Nucleus accumbens (tissue), 56 donors: ENCODE measurements at regions not wholly inside any gene's neighbourhood (a gene's known extent, or its start where the extent isn't known, plus 50 kb on each side); places are given as distances from the start of the nearest gene placed in this dataset.
"Not testable (repeated sequence)": the region's sequence is repeated elsewhere in the genome, so short reads cannot be mapped to it uniquely, and the experiment has no call there.

ENCODE experiments used
- DNase-seq, 56 donors: peaks; one replicate each; lab custom pipeline; 2025; lab: John Stamatoyannopoulos, UW

DNA sequence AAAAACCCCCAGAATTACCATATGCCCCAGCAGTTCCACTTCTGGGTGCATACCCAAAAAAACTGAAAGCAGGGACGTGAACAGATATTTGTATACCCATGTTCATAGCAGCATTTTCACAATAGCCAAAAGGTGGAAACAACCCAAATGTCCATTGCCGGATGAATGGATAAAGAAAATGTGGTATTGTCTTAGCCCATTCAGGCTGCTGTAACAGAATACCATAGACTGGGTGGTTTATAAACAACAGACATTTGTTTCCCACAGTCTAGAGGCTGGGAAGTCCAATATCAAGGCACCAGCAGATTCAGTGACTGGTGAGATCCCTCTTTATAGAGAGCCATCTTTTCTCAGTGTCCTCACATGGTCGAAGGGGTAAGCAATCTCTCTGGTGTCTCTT is 182.1 kb upstream of the ANKRD28 start:
- DNase-seq, result no peak

DNA sequence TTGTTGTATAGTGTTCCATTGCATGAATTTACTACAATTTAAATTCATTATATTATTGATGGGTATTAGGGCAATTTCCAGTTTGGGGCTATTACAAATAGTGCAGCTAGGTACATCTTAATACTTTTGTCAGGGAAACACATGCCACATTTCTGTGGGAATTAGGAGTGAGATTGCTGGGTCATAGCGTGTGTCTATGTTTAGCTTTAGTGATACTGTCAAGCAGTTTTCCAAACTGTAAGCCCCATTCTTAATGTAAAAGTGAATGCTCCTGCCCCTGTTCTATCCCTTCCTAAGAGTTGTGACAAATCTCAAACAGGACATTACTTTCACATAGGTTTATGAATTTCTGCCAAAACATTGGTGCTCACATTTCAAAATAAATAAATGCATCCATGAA is 184.5 kb upstream of the ANKRD28 start:
- no peak for DNase-seq

DNA sequence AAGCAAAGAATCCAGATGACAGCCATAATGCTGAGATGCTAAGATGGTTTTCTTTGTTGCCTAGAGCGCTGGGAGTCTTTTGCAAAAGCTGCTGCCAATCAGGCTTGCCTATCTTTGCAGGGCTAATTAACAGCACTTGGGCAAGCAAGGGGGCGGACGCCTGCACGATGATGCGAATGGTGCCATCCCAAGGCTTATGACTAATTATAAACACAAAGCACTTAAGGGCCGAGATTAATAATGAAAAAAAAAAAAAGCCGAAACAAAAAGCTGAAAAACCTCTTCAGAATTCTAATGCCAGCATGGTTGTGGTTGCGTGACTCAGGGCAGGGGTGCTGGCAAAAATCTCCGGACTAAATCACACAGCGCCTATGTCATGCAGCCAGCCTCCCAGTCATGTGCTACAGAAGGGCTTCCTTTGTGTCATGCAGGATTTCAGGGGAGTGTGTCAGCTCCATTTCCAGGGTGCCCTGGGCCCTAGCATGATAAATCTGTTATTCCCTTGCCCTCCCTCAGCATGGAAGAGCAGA is 185.0 kb upstream of the ANKRD28 start:
- peak in 51 of 56 donors; percentile 6 to 88 (median 58) for DNase-seq

DNA sequence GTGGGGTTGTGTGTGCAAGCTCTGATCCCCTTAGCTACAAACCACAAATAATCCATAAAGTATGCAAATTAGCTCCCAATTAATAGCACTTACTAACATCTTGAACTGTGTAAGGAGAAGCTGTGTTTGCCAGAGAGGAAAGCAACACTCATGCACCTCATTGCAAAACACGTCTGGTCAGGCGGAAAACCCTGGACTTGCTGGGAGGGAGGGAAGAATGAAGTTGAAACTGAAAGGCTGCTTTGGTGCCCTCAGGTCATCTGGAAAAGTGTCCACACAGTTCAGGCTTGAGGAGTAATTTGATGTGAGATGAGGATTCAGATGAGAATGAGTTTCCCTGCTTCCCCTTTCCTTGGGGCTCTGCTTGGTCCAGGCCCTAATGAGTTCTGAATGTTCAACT is 185.5 kb upstream of the ANKRD28 start:
- DNase-seq, result peak in 7 of 56 donors; percentile 30 to 46 (median 41)

DNA sequence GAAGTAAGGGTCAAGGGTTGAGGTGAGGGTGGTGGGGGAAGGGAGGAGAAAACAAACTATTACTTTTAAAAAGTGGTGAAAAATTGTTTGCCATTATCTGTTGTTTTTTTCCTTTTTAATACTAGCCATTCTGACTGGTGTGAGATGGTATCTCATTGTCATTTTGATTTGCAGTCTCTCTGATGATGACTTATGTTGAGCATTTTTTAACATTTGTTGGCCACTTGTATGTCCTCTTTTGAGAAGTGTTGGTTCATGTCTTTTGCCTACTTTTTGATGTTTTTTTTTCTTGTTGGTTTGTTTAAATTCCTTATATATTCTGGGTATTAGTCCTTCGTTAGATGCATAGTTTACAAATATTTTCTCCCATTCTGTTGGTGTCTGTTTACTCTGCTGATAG is 185.9 kb upstream of the ANKRD28 start:
- no peak for DNase-seq

DNA sequence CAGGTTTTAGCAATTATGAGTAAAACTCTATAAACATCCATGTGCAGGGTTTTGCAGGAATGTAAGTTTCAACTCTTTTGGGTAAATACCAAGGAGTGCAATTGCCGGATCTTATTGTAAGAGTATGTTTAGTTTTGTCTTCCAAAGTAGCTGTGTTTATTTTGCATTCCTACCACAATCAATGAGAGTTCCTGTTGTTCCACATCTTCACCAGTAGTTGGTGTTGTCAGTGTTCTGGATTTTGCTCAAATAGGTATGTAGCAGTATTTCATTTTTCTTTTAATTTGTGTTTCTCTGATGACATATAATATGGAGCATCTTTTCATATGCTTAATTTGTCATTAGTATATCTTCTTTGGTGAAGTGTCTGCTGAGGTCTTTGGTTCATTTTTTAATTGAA is 185.1 kb upstream of the GALNT15 start:
- DNase-seq, result no peak

DNA sequence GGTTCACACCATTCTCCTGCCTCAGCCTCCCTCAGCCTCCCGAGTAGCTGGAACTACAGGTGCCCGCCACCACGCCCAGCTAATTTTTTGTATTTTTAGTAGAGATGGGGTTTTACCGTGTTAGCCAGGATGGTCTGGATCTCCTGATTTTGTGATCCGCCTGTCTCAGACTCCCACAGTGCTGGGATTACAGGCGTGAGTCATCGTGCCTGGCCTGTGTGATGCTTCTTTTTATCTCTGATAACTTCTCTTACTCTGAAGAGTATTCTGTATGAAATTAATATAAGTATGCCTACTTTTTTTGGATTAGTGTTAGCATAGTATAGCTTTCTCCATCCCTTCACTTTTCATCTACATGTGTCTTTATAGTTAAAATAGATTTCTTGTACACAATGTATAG is 180.8 kb upstream of the GALNT15 start:
- not testable (repeated sequence) for DNase-seq

DNA sequence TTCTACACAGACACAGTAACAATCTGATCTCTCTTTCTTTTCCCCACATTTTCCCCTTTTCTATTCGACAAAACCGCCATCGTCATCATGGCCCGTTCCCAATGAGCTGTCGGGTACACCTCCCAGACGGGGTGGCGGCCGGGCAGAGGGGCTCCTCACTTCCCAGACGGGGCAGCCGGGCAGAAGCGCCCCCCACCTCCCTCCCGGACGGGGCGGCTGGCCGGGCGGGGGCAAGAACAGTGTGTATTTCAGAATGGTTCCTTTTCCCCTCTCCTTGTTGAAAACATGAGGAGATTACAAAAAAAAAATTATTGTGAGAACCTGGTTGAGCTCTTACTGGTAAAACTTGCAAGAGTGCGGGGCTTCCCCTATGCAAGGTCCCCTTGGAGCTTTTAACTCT is 178.0 kb upstream of the GALNT15 start:
- DNase-seq, result not testable (repeated sequence)

DNA sequence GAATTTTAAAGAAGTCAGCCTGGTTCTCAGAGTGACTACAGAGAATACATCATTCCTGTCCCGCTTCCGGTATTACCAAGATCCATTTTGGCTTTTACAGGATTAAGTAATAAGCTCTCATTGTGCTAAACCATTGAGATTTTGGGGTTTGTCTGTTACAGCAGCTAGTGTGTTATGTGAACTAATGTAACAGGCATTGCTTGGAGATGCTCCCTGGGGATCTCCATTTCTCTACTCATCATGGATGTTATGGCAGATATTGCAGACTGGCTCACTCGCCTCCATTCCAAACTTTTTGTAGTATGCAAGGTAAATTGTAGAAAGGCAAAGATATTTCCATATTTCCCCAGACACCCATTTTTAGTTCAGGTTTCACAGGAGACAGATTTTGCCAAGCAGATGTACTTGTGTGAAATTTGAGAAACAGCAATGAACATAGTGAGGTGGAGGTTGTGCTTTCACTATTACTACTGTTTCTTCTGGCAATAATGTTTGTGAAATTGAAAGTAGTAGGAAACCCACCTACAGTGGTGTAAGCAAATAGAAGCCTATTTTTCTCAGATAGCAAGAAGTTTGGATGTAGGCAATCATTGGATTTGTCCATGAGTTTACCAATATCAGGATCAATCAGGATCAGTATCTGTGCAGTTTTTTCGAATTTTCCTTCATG is 177.1 kb upstream of the GALNT15 start:
- DNase-seq, result no peak

DNA sequence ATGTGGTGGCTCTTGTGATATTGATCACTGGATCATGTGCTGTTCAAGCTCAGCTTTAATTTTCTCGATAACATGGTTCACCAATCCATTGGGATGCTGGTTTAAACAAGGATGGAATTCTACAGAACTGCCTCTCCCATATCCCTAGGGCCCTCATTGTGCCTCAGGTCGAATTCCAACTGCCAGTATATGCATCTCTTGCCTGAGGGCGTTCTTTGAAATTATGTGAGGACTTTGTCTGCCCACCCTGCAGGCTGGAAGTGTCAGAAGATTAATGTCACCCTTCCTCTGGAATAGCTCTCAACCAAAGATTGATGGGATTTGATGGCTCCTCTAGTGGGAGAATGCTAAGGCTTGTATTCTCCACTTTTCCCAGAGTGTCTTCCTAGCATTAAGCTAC is 175.6 kb upstream of the GALNT15 start:
- no peak for DNase-seq

DNA sequence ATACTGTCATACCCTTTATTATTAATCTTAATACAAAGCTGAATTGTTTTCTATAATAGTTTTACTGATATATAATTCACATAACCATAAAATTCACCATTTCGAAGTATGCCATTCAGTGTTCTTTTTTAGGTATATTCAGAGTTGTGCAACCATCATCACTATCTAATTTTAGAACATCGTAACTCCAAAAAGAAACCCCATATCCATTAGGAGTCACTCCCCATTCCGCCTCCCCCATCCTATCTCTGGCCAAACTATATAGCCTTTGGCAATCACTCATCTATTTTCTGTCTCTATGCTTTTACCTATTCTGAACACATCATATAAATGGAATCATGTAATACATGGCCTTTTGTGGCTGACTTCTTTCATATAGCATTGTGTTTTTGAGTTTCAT is 169.7 kb upstream of the GALNT15 start:
- DNase-seq, result no peak

DNA sequence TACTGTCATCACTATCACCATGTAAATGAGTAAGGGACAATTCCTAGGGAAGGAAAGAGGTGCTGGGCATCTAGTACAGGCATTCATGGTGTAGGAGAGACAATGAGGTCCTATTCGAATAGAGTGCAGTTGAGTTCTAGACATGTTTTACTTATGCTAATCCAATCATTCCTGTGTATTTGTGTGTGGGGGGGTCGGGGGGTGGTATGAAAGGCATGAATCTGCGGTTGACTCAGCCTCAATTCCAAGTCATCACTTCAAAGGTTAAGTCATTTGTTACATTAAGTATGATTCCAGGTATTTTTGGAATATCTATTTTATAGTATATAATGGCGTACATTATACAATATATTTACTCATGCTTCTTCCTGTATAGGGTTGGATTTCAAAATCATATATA is 163.1 kb upstream of the GALNT15 start:
- no peak for DNase-seq

DNA sequence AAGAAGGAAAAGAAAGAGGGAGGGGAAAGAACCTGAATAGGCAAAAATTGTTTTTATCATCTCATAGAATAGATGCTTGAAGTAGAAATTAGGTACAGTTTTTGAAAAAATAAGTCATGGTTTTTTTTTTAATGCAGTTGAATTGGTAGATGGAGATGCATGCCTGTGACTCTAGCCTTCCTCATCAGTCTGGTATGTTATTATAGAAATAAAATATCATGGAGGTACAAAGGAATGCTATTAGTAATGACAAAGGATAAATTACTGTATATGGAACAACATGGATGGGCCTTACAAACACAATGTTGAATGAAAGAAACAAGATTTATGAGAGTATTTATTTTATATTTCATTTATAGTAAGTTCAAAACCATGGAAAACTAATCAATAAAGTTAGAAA is 162.4 kb upstream of the GALNT15 start:
- DNase-seq, result no peak

DNA sequence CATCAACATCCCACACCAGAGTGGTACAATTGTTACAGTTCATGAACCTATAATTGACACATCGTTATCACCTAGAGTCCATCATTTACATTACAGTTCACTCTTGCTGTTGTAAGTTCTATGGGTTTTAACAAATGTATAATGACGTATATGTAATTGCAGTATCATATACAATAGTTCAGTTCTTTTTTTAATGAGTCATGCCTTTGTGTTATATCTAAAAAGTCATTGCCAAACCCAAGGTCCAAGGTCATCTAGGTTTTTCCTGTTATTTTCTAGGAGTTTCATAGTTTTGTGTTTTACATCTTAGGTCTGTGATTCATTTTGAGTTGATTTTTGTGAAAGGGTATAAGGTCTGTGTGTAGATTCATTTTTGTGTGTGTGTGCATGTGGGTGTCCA is 160.9 kb upstream of the GALNT15 start:
- no peak for DNase-seq

DNA sequence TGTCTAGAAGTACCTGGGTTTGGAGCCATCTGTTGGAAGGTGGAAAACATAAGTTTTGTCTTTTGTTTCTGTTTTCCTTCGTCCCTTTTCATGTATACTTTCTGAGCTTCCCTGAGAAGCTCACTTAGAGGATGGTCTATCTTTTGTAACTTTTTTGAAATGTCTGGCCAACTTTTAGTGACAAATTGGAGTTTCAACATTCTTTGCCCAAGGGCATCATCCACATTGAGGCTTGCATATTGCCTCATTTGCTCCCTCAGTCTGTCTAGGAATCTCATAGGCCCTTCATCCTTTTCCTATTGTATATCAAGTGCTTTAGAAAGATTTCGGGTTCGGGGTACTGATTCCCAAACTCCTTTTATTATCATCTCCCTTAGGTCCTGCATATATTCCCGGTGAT is 152.7 kb upstream of the GALNT15 start:
- DNase-seq, result not testable (repeated sequence)

DNA sequence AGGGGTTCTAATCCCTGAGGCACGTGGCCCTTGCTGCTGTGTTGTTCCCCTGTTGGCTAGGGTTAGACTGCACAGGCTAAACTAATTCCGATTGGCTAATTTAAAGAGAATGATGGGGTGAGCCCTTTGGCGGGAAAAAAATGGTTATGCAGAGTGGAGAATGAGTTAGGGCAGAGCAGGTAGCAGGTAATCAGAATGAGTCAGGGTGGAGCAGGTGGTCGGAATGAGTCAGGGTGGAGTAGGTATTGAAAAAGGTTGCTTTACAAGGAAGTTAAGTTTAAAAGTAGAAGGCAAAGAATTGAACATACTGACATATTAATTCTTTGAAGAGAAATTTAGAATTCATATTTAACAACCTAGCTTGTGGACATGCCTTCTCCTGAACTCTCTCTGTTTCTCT is 150.6 kb upstream of the GALNT15 start:
- DNase-seq, result not testable (repeated sequence)

DNA sequence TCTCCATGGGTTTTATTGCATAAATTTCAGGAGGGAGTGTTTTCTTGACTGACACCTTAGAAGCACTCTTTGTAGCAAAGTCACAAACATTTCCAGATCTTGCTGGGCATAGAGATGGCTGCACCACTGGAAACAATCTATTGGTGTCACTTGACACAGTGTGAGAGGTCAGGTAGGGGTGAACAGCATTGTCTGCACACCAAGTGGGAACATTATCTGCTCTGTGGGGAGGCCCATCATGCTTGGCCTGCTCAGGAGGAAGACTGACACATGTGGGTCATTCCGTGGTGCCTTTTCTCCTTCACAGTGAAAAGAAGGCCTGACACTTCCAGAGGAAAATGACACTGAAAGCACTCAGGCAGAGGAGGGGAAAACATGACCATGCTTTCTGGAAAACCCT is 149.9 kb upstream of the GALNT15 start:
- DNase-seq, result no peak

DNA sequence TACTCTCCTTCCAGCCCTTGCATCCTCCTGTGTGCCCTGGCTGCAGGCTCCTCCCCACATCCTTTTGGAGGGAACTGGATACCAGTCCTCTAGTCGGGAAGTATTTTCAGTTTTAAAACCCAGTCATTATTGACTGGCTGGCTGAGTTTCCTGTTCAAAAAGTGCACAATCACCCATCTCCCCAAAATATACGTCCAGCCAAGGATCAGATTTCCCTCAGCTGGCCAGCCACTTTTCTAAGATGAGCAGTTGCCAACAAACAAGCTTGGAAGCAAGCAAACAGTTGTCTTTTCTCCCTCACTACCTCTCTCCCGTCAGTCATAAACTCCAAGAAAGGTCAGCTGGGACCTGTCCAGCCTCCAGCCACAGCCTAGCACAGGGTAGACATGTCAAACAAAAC is 147.7 kb upstream of the GALNT15 start:
- no peak for DNase-seq

DNA sequence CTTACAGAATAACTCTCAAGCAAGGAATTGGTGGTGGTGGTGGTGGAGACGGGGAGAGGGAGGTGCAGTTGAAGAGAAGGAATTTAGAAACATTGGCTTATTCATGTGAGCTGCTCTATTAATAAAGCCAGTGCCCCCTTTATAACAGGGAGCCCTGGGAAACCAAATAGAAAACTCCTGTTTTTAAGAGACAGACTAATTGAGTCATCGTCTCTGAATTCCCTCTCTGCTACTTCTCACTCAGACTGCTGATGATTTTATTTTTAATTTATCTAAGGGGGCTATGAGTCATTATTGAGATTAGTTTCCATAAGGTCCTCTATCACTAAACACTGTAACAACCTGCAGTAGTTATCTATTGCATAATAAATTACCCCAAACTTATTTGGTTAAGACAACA is 145.9 kb upstream of the GALNT15 start:
- no peak for DNase-seq

DNA sequence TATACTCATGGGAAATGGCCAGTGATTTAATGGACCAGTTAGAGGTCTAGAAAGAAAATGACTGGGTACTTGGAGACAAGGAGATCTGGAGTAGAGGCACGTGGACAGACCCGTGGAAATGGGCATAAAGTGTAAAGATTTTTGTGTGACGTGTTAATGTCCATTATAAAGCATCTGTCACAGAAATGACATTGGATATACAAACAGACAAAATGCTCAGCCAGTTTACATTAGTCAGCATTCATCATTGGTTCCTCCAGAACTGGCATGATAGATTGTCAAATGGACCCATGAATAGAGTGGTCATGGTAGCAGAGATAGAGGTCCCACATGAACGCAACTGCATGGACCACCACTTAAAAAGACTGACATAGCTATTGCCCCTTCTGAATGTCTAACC is 144.1 kb upstream of the GALNT15 start:
- no peak for DNase-seq

DNA sequence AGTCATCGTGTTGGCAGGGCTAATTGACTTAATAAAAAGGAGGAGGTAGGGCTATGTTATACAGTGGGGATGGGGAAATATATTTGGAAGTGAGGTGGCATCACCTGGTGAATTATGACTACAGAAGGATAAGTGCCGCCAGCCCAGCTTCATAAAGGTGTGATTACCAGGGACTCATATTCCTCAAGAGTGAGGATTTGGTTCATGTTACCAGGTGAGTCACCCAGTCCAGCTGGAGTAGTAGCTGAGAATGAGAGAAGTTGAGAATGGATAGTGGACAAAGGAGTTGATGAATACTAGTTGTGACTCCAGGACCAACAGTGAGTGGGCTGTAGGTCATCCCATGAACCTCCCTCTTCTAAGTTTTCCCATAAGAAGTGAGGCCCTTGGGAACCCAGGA is 143.0 kb upstream of the GALNT15 start:
- DNase-seq, result no peak

DNA sequence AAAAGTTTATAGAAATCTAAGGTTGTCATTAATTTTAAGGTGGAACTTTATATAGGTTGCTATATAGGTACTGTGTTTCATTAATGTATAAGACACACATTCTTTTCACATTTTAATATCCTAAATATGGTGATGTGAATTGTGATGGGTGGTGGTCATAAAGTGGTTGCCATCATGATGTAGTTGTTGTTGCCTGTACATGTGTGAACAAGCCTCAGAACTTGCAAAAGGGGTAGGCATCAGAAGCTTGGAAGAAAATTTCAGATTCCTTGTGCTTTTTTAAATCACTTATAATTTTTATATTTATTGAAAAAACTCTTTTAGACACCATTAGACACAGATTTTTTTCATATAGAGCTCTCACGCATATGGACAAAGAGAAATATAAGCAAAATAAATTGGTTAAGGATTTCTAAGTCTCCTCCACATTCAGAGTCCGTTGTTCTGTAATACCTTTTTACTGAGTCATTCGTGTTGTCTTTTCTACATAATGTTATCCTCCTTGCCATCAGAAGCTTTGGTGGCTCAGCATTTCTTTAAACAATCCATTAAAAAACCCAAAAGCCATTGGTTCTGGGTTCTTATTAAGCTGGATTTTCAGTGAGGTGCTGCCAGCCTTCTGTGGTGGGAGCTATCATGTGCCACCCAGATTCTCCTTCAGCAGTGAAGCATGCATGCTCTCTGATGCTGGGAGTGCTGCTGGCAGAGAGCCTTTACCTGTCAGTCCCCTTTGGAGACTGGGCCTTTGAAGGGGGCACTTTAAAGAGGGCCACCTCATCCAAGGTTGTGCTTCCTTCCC is 140.4 kb upstream of the GALNT15 start:
- no peak for DNase-seq
